Breast epithelium (tissue), 3 donors: ENCODE measurements at regions not wholly inside any gene's neighbourhood (a gene's known extent, or its start where the extent isn't known, plus 50 kb on each side); places are given as distances from the start of the nearest gene placed in this dataset.

Experiments used
- POLR2AphosphoS5 ChIP-seq, 3 donors: sonication (generic); formaldehyde crosslinking; IDR thresholded peaks; one replicate each; pipeline ENCODE4 v1.6.1; 2017; ENCODE audit warnings: antibody characterized with exemption in 3 of 3
- TF ChIP-seq, protein P1 (sequence below), 3 donors: fragments of 450-650 bp; IDR thresholded peaks; one replicate each; pipeline ENCODE4 v1.5.1; 2016 to 2017; ENCODE audit warnings: antibody characterized with exemption in 3 of 3, mild to moderate bottlenecking in 3 of 3, moderate library complexity in 3 of 3

DNA sequence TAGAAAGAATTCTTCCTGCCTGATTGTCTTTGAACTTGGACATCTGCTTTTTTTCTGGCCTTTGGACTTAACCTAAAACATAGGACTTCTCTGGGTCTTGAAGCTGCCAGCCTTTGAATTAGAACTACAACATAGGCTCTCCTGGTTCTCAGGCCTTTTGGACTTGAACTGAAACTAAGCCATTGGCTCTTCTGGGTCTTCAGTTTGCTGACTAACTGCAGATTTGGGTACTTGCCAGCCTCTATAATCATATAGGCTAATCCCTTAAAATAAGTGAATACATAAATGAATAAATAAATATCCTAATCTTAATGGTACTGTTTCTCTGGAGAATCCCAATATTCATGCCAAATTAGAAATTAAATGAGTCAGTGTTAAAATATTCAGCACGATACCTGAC lies 473.4 kb upstream of the PAPPA start:
- no peak for TF ChIP-seq POLR2AphosphoS5 (IDR thresholded peaks at IDR 0.05)
- TF ChIP-seq, protein P1, sequence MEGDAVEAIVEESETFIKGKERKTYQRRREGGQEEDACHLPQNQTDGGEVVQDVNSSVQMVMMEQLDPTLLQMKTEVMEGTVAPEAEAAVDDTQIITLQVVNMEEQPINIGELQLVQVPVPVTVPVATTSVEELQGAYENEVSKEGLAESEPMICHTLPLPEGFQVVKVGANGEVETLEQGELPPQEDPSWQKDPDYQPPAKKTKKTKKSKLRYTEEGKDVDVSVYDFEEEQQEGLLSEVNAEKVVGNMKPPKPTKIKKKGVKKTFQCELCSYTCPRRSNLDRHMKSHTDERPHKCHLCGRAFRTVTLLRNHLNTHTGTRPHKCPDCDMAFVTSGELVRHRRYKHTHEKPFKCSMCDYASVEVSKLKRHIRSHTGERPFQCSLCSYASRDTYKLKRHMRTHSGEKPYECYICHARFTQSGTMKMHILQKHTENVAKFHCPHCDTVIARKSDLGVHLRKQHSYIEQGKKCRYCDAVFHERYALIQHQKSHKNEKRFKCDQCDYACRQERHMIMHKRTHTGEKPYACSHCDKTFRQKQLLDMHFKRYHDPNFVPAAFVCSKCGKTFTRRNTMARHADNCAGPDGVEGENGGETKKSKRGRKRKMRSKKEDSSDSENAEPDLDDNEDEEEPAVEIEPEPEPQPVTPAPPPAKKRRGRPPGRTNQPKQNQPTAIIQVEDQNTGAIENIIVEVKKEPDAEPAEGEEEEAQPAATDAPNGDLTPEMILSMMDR (IDR thresholded peaks at IDR 0.05) = no peak
